Suprapubic skin (tissue), 4 donors: ENCODE measurements at regions not wholly inside any gene's neighbourhood (a gene's known extent, or its start where the extent isn't known, plus 50 kb on each side); places are given as distances from the start of the nearest gene placed in this dataset.

ENCODE experiments used
- DNase-seq, 2 donors: peaks; one replicate each; pipeline ENCODE4 v3.0.0-alpha.2; 2019; ENCODE audit warnings: low spot score in 2 of 2
- H3K27ac ChIP-seq: fragments of 200-600 bp; sonication (generic); one replicate; pipeline ENCODE4 v1.5.1; 2019
- H3K27me3 ChIP-seq: fragments of 200-600 bp; sonication (generic); one replicate; pipeline ENCODE4 v1.5.1; 2019
- H3K36me3 ChIP-seq: fragments of 200-600 bp; sonication (generic); one replicate; pipeline ENCODE4 v1.5.1; 2019
- H3K4me1 ChIP-seq: fragments of 200-600 bp; sonication (generic); one replicate; pipeline ENCODE4 v1.5.1; 2019
- H3K4me3 ChIP-seq: fragments of 200-600 bp; sonication (generic); one replicate; pipeline ENCODE4 v1.5.1; 2019; ENCODE audit warnings: mild to moderate bottlenecking
- H3K9me3 ChIP-seq: fragments of 200-600 bp; sonication (generic); one replicate; pipeline ENCODE4 v1.5.1; 2019
- EP300 ChIP-seq: sonication (generic); formaldehyde crosslinking; IDR thresholded peaks from one replicate; pipeline ENCODE4 v1.6.1; 2017; ENCODE audit warnings: antibody characterized with exemption
- POLR2A ChIP-seq, 2 donors: fragments of 450-650 bp; IDR thresholded peaks; one replicate each; pipeline ENCODE4 v1.6.1; 2017; ENCODE audit warnings: antibody characterized with exemption in 2 of 2, mild to moderate bottlenecking in 2 of 2, moderate library complexity in 2 of 2
- POLR2AphosphoS5 ChIP-seq, 3 donors: sonication (generic); formaldehyde crosslinking; IDR thresholded peaks; one replicate each; pipeline ENCODE4 v1.6.1; 2017; ENCODE audit warnings: antibody characterized with exemption in 3 of 3
- WGBS: methylation state at CpG from one replicate; pipeline ENCODE4 v1.1.5; 2018; 5-methylcytosine and 5-hydroxymethylcytosine counted together
- TF ChIP-seq, protein P1 (sequence below), 2 donors: fragments of 200-600 bp in 1 of 2; fragments of 450-650 bp in 1 of 2; sonication (generic) in 1 of 2; IDR thresholded peaks; one replicate each; pipeline ENCODE4 v1.5.1; 2016 to 2019; ENCODE audit warnings: antibody characterized with exemption in 2 of 2, mild to moderate bottlenecking in 1 of 2, moderate library complexity in 1 of 2

DNA sequence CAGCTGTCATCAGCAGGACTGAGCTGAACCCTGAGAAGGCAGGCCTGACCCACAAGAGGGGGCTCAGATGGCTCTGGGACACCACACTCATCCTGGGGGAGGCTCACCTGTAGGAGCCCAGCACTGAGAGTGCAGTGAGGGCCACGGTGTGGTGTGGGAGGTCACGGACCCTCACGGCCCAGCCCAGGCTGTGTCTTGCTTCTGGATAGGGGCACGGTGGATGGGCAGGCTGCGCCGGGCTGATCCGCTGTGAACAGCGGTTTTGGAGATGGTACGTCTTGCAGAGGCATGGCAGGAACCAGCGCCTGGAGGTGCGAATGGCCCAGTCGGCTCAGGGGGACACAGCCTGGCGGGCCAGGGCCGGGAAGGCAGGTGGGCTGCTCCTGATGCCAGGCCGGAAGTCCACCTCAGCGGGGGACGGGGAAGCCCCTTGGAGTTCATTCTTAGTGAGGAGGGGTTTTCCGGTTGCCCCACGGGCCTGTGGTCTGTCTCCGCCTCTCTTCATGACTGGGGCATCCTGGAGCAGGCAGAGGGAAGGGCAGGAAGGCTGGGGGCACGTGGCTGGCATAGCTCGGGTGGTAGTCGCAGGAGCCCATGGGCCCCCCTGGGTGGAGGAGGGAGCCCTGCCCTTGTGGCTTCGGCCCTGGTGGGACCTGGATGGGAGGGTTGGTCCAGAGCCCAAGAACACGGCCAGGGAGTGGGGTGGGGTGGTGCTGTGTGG, 112.5 kb downstream of the UNCX start:
- TF ChIP-seq, protein P1, sequence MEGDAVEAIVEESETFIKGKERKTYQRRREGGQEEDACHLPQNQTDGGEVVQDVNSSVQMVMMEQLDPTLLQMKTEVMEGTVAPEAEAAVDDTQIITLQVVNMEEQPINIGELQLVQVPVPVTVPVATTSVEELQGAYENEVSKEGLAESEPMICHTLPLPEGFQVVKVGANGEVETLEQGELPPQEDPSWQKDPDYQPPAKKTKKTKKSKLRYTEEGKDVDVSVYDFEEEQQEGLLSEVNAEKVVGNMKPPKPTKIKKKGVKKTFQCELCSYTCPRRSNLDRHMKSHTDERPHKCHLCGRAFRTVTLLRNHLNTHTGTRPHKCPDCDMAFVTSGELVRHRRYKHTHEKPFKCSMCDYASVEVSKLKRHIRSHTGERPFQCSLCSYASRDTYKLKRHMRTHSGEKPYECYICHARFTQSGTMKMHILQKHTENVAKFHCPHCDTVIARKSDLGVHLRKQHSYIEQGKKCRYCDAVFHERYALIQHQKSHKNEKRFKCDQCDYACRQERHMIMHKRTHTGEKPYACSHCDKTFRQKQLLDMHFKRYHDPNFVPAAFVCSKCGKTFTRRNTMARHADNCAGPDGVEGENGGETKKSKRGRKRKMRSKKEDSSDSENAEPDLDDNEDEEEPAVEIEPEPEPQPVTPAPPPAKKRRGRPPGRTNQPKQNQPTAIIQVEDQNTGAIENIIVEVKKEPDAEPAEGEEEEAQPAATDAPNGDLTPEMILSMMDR (IDR thresholded peaks at IDR 0.05), result no peak
- TF ChIP-seq EP300 (no peak), POLR2A (IDR thresholded peaks at IDR 0.05) (no peak), POLR2AphosphoS5 (IDR thresholded peaks at IDR 0.05) (no peak)
- Histone ChIP-seq H3K4me1 (no peaks in the 10 kb centered on the region), H3K27ac (no peak overlapping the region), H3K27me3 (peaks cover 90% of the 10 kb centered on the region), H3K4me3 (no peak overlapping the region), H3K9me3 (no peaks in the 10 kb centered on the region), H3K36me3 (no peaks in the 10 kb centered on the region)
- no peak for DNase-seq
- 78% methylated on average over 21 of the region's 25 CpGs for WGBS

DNA sequence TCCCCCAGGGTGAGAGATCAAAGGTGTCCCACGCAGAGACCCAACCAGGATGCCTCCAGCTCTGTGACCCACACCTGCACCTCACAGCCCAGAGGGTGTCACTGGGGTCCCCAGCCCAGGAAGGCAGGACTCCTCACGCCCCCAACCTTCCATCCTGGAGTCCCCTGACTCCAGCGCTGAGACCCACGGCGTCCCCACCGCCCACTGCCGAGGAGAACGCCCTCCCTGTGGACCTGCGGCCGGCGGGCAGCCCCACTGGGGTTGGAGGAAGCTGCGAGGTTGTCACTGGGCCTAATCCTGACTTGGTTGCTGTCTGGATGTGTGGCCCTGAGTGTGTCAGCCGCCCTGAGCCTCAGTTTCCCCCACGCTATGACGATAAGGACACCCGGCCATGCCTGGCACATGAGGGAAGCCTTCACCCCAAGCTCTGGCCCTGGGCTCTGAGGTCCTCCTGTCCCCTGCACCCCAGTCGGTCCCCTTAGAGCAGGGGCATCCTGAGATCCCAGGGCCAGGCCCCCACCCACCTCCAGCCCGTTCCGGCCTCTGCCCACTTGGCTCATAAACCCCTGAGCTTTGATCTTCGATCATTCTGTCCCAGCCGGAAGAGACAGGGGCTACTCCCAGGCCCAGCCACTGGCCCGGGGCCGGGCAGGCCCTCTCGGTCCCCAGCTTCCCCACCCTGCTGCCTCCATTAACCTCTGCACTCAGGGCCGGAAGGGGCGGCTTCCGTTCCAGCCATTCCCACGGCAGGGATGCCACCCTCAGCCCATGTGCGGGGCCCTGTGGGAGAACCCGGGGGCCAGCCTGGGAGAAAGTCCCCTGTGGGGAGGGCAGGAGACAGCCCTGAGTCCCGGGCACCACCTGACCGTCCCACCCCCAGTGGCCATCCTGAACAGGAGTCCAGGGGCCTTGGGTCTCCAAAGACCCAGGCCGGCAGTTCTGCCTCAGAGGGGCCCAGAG, 113.2 kb downstream of the MICALL2 start:
- no peaks in the 10 kb centered on the region for H3K36me3 ChIP-seq
- peaks cover 88% of the 10 kb centered on the region for H3K27me3 ChIP-seq
- WGBS, result 72% methylated on average over 12 of the region's 33 CpGs
- DNase-seq, result no peak
- TF ChIP-seq EP300 (no peak), POLR2A (IDR thresholded peaks at IDR 0.05) (no peak), POLR2AphosphoS5 (IDR thresholded peaks at IDR 0.05) (no peak)
- TF ChIP-seq, protein P1 (IDR thresholded peaks at IDR 0.05), result no peak
- H3K4me3 ChIP-seq, result no peak overlapping the region
- H3K4me1 ChIP-seq, result no peaks in the 10 kb centered on the region
- H3K9me3 ChIP-seq, result no peaks in the 10 kb centered on the region
- H3K27ac ChIP-seq, result no peak overlapping the region

DNA sequence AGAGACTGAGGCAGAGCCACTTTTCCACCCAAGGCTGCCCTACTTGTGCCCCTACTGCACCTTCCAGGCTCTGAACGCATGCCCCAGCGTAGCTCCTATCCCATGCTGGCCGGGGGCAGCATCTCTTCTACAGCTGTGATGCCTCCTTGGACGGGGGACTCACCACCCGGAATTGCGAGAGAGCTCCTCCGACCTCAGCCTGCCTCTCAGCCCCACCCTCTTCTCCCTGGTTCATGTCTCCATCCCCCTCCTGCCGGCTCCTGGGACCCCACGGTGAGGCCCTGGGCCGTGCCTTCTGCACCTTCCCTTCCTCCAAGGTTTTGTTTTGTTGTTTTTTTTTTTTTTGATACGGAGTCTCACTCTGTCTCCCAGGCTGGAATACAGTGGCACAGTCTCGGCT, 112.4 kb downstream of the MICALL2 start:
- no peak overlapping the region for H3K4me3 ChIP-seq
- TF ChIP-seq EP300, result no peak
- no peaks in the 10 kb centered on the region for H3K36me3 ChIP-seq
- H3K27ac ChIP-seq, result no peak overlapping the region
- H3K9me3 ChIP-seq, result no peaks in the 10 kb centered on the region
- no peaks in the 10 kb centered on the region for H3K4me1 ChIP-seq
- WGBS, result 82% methylated on average over 11 of the region's 12 CpGs
- DNase-seq, result no peak
- peaks cover 88% of the 10 kb centered on the region for H3K27me3 ChIP-seq

DNA sequence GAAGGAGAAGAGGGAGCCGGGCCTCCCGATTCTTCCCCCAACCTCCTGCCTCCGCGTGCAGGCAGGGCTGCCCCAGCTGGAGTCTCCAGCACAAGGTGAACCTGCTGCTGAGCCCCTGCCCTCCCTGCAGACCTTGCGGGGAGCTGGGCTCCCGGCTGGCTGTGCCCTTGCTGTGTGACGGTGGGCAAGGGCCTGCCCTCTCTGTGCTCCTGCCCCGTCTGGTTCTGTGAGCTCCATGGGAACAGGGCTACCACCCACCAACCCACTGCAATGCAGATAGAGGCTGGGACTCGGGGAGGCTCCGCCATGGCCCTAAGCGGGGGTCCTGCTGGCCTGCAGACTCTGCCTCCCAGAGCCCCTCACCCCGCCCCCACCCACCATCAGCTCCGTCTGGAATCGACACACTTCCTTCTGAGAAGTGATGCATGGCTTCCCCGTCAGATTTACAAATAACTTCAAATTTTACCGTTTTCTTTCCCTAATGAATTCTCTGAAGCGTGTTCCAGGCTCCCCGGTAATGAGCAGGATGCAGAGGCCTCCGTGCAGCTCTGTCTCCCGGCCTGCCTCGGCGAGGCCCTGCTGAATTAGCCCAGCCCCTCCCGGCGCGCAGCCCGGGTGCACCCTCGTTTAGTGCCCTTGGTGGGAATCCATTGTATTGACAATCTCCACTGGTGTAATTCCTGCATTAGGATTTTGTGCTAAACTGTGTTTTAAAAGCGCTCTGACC, 111.0 kb downstream of the MICALL2 start:
- H3K27me3 ChIP-seq, result peaks cover 89% of the 10 kb centered on the region
- no peak overlapping the region for H3K4me3 ChIP-seq
- DNase-seq, result no peak
- no peaks in the 10 kb centered on the region for H3K36me3 ChIP-seq
- WGBS, result 56% methylated on average over 21 of the region's 28 CpGs
- no peaks in the 10 kb centered on the region for H3K4me1 ChIP-seq
- no peaks in the 10 kb centered on the region for H3K9me3 ChIP-seq
- H3K27ac ChIP-seq, result no peak overlapping the region
- TF ChIP-seq EP300 (no peak), POLR2A (IDR thresholded peaks at IDR 0.05) (no peak), POLR2AphosphoS5 (IDR thresholded peaks at IDR 0.05) (no peak)
- TF ChIP-seq, protein P1 (IDR thresholded peaks at IDR 0.05), result no peak

DNA sequence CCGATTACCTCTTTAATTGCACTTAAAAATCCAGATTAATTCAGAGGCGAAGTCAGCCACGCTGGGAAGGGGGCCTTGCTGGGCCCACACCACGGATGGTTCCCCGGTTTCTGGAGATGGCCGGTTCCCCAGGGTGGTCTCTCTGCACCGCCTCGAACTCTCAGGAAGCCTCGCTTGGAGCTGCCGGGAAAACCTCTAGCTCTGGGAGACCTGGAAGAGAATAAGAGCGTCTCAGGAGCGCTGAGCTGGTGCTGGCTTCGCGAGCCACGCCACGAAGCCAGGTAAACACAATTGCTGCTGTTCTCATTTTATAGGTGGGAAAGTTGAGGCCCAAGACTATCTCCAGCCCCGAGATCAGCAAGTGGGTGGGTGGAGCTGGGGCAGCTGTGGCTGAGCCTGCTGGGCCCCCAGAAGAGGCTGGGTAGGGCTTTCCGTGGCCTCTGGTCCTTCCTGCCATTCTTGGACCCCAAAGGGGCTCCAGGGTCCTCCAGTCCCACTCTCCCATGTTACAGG, 110.4 kb downstream of the MICALL2 start:
- Histone ChIP-seq H3K4me3 (no peak overlapping the region), H3K27ac (no peak overlapping the region), H3K4me1 (no peaks in the 10 kb centered on the region), H3K36me3 (no peaks in the 10 kb centered on the region), H3K9me3 (no peaks in the 10 kb centered on the region), H3K27me3 (peaks cover 94% of the 10 kb centered on the region)
- no peak for TF ChIP-seq EP300
- no peak for TF ChIP-seq POLR2AphosphoS5 (IDR thresholded peaks at IDR 0.05)
- TF ChIP-seq POLR2A (IDR thresholded peaks at IDR 0.05), result no peak
- TF ChIP-seq, protein P1 (IDR thresholded peaks at IDR 0.05), result no peak
- DNase-seq, result no peak
- WGBS, result 80% methylated on average over 12 of the region's 18 CpGs
